ENCODE measurements at regions not wholly inside any gene's neighbourhood (a gene's known extent, or its start where the extent isn't known, plus 50 kb on each side); places are given as distances from the start of the nearest gene placed in this dataset.

- H3K4me1 ChIP-seq (ENCODE audit: control insufficient read depth in 1 of 2, insufficient read depth in 2 of 2, low read depth in 1 of 2, low read length in 1 of 2) = peaks cover 13 to 21% of the 10 kb centered on the region in 2 experiments
- no peaks in the 10 kb centered on the region for H3K27me3 ChIP-seq (ENCODE audit: insufficient read depth)
- H3K4me2 ChIP-seq = peak overlapping the region; percentile 76
- no peaks in the 10 kb centered on the region for H3K36me3 ChIP-seq (replicated peaks in 1 of 2; ENCODE audit: control insufficient read depth in 1 of 2, insufficient read depth in 2 of 2, low read length in 1 of 2)
- H3K27ac ChIP-seq (ENCODE audit: low read depth in 2 of 2, low read length in 1 of 2) = peak overlapping the region; percentile 89 to 92
- H3K4me3 ChIP-seq (ENCODE audit: low read depth in 2 of 2, low read length in 1 of 2) = peak overlapping the region; percentile 29 to 54; a peak in 3 of 4 replicates
- H3K9me2 ChIP-seq = no peaks in the 10 kb centered on the region
- DNase-seq = peak; percentile 53
- H3K9me3 ChIP-seq = peaks cover 4% of the 10 kb centered on the region; the same call in 1 of the 2 replicates
- ChIA-PET CTCF (interaction anchor here (0.6 to 1.8 kb wide), 3 partner anchors 17 to 265 kb away, joined by 3 to 7 read pairs (median 6); no protein-coding TSS in a partner anchor), POLR2A (no interaction called here)
- H2AFZ ChIP-seq (ENCODE audit: low read depth) = peak overlapping the region; percentile 89; the same call in 1 of the 2 replicates
- peak; percentile 70 for TF ChIP-seq MXI1 (IDR thresholded peaks at IDR 0.05; ENCODE audit: low read depth, low read length)
- TF ChIP-seq RCOR1 (IDR thresholded peaks at IDR 0.05; ENCODE audit: low read length) = no peak
- TF ChIP-seq USF1 (IDR thresholded peaks at IDR 0.05; ENCODE audit: borderline replicate concordance, low read depth) = no peak
- peak overlapping the region; percentile 25; the same call in 1 of the 2 replicates for H3K9ac ChIP-seq
- peaks cover 16% of the 10 kb centered on the region for H3F3A ChIP-seq (replicated peaks; ENCODE audit: insufficient read depth)
- H4K20me1 ChIP-seq (ENCODE audit: insufficient read depth) = no peaks in the 10 kb centered on the region
- H3K79me2 ChIP-seq (ENCODE audit: insufficient read depth) = no peaks in the 10 kb centered on the region
Measured at GRCh38 chr3:117035745-117036144, 326.2 kb downstream of the TUSC7 start.

GRCh38 chr3:117036259-117036799 lies 326.8 kb downstream of the TUSC7 start:
- Histone ChIP-seq H3K27me3 (ENCODE audit: insufficient read depth) (no peaks in the 10 kb centered on the region), H3K36me3 (replicated peaks in 1 of 2; ENCODE audit: control insufficient read depth in 1 of 2, insufficient read depth in 2 of 2, low read length in 1 of 2) (no peaks in the 10 kb centered on the region), H3K4me3 (ENCODE audit: low read depth in 2 of 2, low read length in 1 of 2) (peak overlapping the region; percentile 29 to 54; a peak in 3 of 4 replicates), H2AFZ (ENCODE audit: low read depth) (peak overlapping the region; percentile 89; the same call in 1 of the 2 replicates), H3F3A (replicated peaks; ENCODE audit: insufficient read depth) (peaks cover 16% of the 10 kb centered on the region), H3K4me2 (peak overlapping the region; percentile 76), H3K4me1 (ENCODE audit: control insufficient read depth in 1 of 2, insufficient read depth in 2 of 2, low read depth in 1 of 2, low read length in 1 of 2) (peaks cover 13 to 21% of the 10 kb centered on the region in 2 experiments), H3K9me2 (no peaks in the 10 kb centered on the region), H3K27ac (ENCODE audit: low read depth in 2 of 2, low read length in 1 of 2) (peak overlapping the region; percentile 89 to 92), H4K20me1 (ENCODE audit: insufficient read depth) (no peaks in the 10 kb centered on the region), H3K9ac (peak overlapping the region; percentile 25; the same call in 1 of the 2 replicates), H3K9me3 (peaks cover 4% of the 10 kb centered on the region; the same call in 1 of the 2 replicates), H3K79me2 (ENCODE audit: insufficient read depth) (no peaks in the 10 kb centered on the region)
- ChIA-PET CTCF (interaction anchor here (1.0 to 1.8 kb wide), 3 partner anchors 86 to 266 kb away, joined by 3 to 7 read pairs (median 5); no protein-coding TSS in a partner anchor), POLR2A (no interaction called here)
- TF ChIP-seq RFX5 (IDR thresholded peaks at IDR 0.05; ENCODE audit: low read length) = no peak
- TF ChIP-seq SMC3 (IDR thresholded peaks at IDR 0.05; ENCODE audit: low read depth, low read length) = no peak
- TF ChIP-seq USF1 (IDR thresholded peaks at IDR 0.05; ENCODE audit: borderline replicate concordance, low read depth) = no peak
- no peak for TF ChIP-seq POLR2AphosphoS5 (IDR thresholded peaks at IDR 0.05; ENCODE audit: low read depth, low read length)
- TF ChIP-seq YY1 (IDR thresholded peaks at IDR 0.05; ENCODE audit: low read depth) = no peak
- peak; percentile 83 for TF ChIP-seq TCF12 (IDR thresholded peaks at IDR 0.05)
- TF ChIP-seq FOSL2 (IDR thresholded peaks at IDR 0.05; ENCODE audit: borderline replicate concordance, low read depth) = peak; percentile 47; the same call in 1 of the 2 replicates
- TF ChIP-seq EP300 (IDR thresholded peaks at IDR 0.05; ENCODE audit: borderline replicate concordance in 1 of 2, low read depth in 1 of 2, low read length in 1 of 2) = peak; percentile 35 to 56
- TF ChIP-seq RXRA (IDR thresholded peaks at IDR 0.05; ENCODE audit: borderline replicate concordance, low read depth) = peak; percentile 82
- no peak for TF ChIP-seq TAF1 (IDR thresholded peaks at IDR 0.05; ENCODE audit: borderline replicate concordance, low read depth, low read length)
- TF ChIP-seq FOXJ3 (CRISPR knock-in tag; IDR thresholded peaks at IDR 0.05) = no peak
- TF ChIP-seq ELF1 (IDR thresholded peaks at IDR 0.05) = peak; percentile 15; the same call in 1 of the 2 replicates
- TF ChIP-seq USF2 (IDR thresholded peaks at IDR 0.05; ENCODE audit: borderline replicate concordance, low read depth, low read length) = no peak
- TF ChIP-seq NRF1 (IDR thresholded peaks at IDR 0.05; ENCODE audit: low read depth, low read length) = no peak
- peak; percentile 51; the same call in 1 of the 2 replicates for TF ChIP-seq GATA2 (CRISPR knock-in tag; IDR thresholded peaks at IDR 0.05)
- TF ChIP-seq CHD2 (IDR thresholded peaks at IDR 0.05; ENCODE audit: low read length, partially characterized antibody) = no peak
- no peak for TF ChIP-seq FOXM1 (IDR thresholded peaks at IDR 0.05; ENCODE audit: low read depth)
- peak; percentile 11; the same call in 1 of the 2 replicates for TF ChIP-seq JUND (IDR thresholded peaks at IDR 0.05)
- TF ChIP-seq NFIC (IDR thresholded peaks at IDR 0.05; ENCODE audit: borderline replicate concordance) = peak; percentile 40; the same call in 1 of the 2 replicates
- TF ChIP-seq TEAD4 (IDR thresholded peaks at IDR 0.05; ENCODE audit: borderline replicate concordance, insufficient read depth) = peak; percentile 40; the same call in 1 of the 2 replicates
- no peak for TF ChIP-seq SIN3A (IDR thresholded peaks at IDR 0.05; ENCODE audit: borderline replicate concordance, low read depth, low read length)
- no peak for TF ChIP-seq RAD21 (IDR thresholded peaks at IDR 0.05; ENCODE audit: low read length)
- DNase-seq = peak; percentile 43
- 2% methylated on average over 4 of the region's 4 CpGs for whole genome bisulfite sequencing (ENCODE audit: low lambda C conversion rate)
